Stimulated activated CD4-positive, alpha-beta T cell treated with anti-CD3 and anti-CD28 coated beads, Interleukin-15, amount 100 ng/mL, for 1 hour (primary cell): ENCODE measurements at regions not wholly inside any gene's neighbourhood (a gene's known extent, or its start where the extent isn't known, plus 50 kb on each side); places are given as distances from the start of the nearest gene placed in this dataset.

Experiments
- DNase-seq, 2 donors: peaks; one replicate each; pipeline ENCODE4 v3.0.0-alpha.2; 2020; ENCODE audit warnings: low read depth in 1 of 2, low spot score in 1 of 2

DNA sequence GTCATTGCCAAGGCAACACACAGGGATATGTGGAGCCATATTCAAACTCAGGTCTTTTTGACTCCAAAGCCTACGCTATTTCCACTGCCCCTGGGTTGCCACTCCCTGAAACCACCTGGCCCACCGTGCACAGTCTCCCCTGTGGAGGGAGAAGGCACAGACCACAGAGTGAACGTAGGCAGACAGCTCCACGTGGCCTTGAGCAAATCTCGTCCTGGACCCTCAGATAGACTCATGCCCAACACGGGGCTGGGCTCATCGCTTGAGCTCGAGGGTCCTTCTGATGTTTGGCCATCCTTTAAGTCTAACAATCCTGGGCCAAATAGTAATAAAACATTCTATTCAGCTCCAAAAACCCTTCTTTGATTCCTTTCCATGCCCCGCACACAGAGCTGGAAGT is 72.0 kb downstream of the CPN2 start:
- no peak for DNase-seq

DNA sequence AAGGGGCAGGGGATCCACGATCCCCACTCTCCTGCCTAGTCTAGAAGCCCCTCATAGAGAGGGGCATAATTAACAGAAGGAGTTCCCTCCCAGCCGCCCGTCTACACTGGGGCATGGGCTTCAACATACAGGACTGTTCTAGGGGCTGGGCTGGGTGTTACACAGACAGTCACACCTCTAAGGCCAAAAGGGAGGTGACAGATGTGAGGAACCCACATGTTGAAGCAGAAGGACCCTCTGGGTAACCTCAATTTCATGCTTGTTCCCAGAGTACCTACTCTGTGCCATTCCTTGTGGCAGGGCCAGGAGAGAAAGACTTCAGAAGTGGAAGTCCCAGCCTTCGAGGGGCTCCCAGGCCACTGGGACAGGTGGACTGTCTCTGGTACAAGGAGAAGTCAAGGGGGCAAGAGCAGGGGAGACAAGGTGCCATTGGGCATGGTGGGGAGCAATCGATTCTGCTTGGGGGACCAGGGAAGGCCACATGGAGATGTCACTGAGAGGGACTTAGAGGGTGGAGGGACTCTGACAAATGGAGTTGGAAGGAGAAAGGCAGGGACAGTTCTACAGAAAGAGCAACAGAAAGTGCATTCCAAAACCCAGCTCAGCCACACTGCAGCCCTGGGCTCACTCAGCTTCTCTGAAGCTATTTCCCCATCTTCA is 71.3 kb downstream of the CPN2 start:
- DNase-seq = no peak

DNA sequence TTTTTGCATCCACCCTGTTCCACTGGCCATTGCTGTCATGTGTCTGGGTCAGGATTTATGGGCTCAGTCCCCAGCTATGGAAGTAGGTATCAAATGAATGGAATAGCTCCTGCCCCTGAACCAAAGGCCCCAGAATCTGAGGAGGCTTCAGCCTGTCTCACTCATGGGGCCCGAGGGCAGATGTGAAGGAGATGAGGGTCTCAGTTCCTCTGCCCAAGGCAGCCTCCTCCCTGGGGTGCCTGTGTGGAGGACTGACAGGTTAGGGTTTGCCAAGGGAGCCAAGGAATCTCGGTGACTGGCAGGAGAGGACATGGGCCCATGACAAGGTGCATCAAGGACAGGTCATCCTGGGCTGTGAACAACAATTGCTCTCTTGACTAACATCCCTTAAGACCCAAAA is 70.4 kb downstream of the CPN2 start:
- DNase-seq = no peak

DNA sequence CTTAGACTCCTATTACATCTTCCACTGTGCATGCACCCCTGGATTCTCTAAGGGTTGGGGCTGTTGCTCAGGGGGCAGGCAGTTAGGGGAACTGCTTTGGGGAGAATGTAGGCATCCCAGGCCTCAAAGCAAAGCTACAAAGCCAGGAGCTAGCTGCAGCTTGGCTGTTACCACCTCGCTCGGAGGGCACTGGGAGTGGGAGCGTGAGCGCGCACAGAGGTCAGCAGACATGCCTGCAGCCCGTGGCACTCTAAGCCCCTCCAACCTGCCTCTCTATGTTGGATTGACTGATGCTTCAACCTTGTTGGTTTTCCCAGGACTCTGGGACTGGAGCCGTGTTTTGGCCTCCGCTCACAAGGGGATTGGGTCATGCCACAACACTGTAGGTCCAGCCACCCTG is 69.8 kb downstream of the CPN2 start:
- DNase-seq = no peak

DNA sequence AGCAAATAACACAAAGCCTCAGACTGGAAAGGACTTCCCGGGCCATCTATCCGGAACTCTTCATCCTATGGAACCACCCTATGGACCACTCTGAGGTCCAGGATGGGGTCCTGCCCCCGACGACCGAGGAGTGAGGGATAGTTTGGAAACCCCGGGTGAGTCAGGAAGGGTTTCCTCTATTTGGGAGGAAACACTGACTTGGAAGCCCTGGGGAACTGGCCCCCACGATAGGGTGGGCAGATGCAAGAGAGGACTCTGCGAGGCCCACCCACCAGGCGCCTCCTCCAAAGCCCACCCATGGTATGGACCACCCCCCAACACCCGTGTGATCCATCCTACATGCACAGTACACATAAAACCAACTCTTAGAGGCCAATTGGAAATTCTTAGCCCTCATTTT is 69.4 kb downstream of the CPN2 start:
- no peak for DNase-seq

DNA sequence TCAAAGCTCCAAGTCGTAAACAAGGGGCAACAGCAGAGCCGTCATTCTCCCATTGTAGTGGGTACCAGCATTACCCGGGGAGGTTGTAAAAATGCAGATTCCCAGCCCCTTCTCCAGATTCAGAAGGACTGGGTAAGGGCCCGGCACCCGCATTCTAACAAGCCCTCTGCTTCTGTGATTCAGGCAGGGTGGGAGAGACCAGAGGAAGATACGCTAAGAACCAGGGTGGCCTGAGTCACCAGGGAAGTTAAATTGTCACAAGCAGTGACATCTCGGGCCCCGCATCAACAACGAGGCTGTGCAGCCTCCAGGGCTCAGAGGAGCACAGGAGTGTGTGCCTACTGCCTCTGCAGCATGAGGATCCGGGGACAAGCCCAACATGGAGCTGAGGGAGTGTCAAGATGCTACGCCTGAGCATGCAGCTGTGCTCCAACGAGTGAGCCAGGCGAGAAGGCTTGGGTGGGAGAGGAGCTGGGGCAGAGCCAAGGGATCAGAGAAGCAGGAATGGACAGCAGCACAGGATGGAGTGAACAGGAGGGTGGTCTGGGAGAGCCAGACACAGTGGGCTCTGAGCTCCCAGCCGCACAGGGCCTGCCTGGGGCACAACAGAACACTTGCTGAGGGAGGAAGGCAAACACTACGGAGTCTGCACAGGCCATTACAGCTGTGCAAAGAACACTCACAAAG is 68.5 kb downstream of the CPN2 start:
- no peak for DNase-seq

DNA sequence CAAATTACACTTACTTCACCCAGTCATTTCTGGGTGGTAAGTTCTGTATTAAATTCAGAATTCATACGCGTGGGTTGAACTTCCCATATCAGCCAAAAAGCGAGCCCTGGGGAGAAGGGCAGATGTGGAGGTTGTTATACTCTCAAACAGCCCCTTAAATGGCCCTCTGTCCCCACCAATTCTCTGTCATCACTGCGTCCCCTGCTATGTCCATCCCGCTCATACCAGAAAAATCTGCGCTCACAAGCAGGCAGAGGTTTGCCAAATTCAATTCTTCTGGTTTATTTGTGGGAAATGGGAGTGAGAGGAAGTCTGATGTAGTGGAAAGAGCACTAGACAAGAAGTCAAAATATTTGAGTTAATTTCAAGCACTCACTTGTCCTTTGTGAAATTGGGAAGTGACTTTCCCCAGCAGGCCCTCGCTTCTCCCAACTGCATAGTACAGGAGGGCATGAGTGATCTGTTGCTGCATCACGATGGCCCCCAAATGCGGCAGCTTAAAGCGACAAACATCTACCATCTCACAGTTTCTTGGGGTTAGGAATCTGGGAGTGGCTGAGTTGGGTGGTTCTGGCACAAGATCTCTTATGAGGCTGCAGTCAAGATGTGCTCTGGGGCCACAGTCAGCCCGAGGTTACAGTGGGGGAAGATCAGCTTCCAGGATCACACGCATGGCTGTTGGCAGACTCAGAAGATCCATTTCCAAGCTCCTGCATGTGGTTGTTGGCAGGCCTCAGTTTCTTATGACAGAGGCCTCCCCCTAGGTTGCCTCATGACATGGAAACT is 67.7 kb downstream of the CPN2 start:
- DNase-seq = no peak

DNA sequence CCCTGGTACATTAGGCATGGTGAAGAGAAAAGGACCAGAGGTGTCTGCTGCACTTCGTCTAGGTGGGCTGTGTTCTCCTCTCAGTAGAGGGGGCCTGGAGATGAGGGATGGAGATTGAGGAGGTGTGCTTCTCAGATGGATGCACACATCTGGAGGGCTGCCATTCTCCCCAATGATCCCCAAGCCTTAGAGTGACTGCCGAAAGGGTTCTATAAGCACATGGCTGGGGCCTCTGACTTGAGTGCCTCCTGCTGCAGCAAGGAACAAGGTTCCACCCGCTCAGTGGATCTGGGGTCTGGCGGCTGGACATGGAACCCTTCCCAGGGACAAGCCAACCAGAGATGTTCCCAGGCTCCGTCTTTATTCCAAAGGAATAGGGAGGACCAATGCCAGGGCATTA is 66.8 kb downstream of the CPN2 start:
- no peak for DNase-seq

DNA sequence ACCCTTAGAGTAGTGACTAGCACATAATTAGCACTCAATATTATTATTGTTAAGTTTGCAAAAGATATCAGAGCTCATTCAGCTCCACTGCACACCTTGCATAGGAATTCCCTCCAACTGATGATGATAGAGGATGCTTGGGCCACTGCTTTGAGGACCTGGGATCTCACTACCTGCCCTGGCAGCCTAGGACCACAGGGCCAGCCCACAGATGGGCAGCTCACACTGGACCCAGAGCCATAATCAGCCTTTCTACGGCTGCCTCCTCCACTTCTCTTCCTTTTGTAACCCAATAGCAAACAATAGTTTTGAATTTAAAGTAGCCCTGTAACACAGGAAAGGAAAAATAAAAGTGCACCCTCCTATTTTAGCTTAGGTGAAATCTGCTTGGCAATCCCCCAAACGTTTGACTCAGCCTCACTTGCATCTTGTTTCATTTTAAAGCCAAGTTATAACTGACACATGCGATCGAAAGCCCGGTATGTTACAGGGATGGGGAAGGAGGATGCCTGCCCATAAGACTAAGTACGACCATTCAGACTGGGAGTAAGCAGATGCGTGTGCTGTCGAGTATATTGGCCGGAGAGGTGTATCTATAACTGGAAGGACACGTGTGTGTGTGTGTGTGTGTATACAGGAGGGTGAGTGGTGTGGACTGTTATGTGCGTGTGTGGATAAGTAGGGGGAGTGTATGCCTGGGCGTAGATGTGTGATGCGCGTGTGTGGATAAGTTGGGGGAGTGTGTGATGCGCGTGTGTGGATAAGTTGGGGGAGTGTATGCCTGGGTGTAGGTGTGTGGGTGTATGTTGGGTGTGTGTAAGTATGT is 65.9 kb downstream of the CPN2 start:
- no peak for DNase-seq

DNA sequence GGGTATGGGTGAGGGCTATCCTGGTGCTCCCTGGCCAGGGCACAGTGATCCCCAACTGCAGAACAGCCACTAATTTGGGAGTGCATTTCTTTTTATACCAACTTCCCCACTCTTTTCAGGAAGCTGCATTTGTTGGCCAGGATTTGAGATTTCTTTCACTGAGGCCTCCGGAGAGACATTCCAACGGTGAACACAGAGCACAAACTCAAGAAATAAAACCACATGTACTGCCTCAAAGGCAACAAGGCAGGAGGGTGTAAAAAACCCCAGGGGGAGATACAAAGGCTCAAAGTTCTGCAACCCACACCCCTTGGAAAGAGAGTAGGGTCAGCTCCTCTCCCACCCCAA is 65.3 kb downstream of the CPN2 start:
- DNase-seq = no peak

DNA sequence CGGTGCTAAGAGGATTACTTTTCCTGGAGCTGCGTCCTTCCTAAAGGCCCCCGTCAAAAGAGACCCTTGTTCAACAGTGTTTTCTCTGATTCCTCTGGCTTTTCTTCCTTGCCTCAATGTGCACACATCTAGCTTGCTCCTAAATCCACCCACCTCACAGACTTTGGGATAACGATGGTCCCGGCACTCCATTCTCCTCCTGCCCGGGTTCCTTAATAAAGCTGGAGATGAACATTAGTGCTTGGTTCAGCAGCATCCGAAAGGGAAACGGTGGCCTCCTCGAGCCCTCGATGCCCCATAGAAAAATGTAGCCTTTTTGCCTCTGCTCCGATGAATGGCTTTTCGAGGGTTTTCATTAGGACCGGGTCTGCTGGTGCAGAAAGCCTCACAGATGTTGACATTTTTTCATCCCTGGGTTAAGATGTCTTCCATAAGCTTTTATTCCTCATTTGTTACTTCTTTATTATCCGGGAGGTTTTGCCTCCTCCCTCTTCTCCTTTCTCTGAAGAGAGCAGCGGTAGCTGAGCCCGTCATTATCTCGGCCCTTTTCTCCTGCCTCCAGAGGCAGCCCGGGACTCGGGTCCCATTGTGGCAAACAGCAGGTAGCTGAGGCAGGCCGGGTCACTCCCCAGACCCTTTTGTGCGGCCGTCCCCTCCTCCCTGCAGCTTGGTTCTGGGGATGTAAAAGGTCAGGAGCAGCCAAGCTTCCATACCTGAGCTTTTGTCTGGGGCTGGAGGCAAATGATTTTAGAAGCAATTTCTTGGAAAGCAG is 64.6 kb downstream of the CPN2 start:
- no peak for DNase-seq

DNA sequence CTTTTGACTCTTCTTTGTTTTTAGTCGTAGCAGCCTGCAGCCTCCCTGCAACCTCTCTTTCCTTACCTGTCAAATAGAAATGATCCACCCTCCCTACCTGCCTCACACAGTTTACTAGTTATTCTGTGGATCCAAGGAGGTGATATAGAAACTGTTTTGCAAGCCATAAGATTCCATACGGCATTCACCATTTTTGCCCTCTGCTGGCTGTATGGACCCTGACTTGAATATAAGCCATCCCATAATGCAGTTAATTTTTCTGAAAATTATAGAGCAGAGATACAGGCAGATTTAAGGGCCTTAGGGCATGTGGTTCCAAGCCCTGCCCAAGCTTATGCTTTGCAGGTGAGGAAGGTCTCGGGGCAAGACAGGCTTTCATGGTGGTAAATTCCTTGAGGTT is 63.8 kb downstream of the CPN2 start:
- DNase-seq = no peak

DNA sequence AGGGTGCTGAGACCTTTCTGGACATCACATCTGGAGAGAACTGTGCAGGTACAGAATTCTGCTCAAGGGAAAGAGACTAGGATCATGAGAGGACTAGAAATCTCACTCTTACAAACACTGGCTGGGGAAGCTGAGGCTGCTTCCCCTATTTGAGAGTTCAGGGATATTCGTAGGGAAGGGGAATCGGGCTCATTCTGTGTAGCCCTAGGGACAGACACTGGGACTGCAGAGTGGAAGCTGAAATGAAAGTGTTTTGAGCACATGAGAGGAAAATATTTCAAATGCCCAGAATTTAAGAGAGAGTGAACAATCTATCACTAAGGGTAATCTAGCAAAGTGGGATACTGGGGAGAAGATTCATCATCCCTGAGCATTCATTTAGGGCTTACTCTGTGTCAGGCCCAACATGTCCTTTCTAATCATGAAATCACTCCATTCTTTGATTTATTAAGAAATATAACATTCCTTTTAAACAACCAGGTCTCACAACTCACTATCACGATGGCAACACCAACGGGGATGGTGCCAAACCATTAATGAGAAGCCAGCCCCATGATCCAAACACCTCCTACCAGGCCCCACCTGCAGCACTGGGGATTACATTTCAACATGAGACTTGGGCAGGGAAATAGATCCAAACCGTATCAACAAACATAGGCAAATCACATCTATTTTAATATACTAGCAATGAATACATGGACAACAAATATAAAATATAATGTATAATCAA is 63.0 kb downstream of the CPN2 start:
- DNase-seq = no peak
